ENCODE measurements at regions not wholly inside any gene's neighbourhood (a gene's known extent, or its start where the extent isn't known, plus 50 kb on each side); places are given as distances from the start of the nearest gene placed in this dataset.
"Not testable (repeated sequence)": the region's sequence is repeated elsewhere in the genome, so short reads cannot be mapped to it uniquely, and the experiment has no call there.

DNA sequence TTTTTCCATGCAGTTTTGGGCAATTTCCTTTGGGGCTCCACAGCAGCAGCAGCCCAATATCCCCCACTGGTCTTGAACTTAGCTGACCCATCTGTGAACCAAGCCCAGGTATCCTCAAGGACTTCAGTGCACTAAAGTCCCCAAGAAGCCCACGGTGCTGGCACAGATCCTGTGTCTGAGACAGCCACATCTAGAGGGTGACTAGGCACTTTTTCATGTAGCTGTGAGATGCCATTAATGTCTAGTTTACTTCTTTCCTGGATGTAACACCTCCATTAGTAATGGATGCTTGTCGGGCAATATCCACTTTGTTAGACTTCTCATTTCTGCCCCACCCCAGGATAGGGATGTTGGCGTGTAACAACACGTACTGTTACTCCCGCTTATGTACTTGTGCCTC, 117.9 kb downstream of the GPCPD1 start:
- DNase-seq: no peak

GRCh38 chr20:5491455-5491854, 119.4 kb downstream of the GPCPD1 start:
- no peak for DNase-seq

GRCh38 chr20:5489601-5490000, 121.2 kb downstream of the GPCPD1 start:
- no peak for DNase-seq

DNA sequence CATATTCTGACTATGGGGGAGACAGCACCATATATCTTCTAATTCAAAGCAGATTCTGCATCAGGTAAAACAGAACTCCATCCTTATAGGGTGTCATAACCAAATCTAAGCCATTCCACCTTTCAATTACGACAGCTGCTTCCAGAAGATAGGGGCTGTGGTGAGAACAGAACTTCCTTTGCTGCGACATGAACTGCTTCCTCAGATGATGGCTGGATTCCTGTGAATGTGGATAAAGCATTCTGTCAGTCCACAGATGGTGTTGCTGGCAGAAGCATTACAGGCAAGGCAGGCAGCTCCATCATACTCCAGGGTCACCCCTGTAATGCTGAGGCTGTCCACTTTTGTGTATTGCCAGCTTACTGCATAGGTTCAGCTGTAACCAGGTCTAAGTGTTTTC, 122.0 kb downstream of the GPCPD1 start:
- DNase-seq: no peak

DNA sequence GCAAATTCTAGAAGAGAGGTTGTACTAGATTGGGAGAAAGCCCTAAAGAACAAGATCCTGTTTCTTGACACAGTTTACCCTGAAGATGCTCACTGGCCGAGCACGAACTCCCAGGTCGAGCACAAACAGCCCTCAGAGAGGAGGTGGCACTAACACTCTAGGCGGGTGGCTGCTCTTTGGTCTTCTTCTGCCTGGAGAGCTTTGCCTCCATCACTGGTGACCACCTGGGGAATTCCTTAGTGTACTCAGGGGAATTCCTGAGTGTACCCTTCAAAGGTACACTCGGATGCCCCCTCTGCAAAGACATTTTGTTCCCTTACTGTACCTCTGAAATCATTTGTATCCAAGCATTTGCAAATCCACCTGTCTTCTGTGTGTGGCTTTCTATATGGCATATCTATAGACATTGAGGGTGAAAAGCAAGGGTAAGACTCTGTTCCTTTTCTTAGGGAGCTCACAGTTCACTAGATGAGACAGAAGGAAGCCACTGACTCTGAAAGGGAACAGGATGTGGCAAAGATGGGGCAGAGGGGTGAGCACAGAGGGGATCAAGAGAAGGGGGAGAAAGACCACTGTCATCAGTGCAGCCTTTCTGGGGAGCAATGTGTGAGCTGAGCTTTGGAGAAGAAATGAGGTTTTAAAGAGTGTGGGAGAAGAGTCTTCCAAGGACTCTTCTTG, 124.3 kb downstream of the GPCPD1 start:
- DNase-seq: no peak

GRCh38 chr20:5484926-5485325, 125.9 kb downstream of the GPCPD1 start:
- peak; percentile 9 for DNase-seq

- DNase-seq: no peak
Observed at GRCh38 chr20:5484346-5484745, 126.5 kb downstream of the GPCPD1 start.

DNA sequence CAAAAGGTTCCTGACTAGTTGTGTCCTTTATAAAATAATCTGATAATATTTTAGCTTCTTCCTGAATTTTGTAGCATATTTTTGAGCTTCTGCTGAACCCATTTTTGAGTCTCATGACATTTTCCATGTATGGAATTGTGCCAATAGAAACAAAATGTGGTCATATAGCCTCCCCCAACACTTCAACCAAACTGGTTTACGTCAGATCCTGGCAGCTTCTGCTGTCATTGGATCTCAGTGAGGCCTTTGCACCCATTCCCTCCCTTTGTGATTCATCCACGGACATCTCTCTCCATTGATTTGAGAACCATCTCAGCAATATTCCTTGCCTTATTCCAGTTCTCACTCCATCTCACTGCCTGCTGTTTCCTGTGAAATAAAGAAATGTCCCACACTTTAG, 128.0 kb downstream of the GPCPD1 start:
- no peak for DNase-seq

DNA sequence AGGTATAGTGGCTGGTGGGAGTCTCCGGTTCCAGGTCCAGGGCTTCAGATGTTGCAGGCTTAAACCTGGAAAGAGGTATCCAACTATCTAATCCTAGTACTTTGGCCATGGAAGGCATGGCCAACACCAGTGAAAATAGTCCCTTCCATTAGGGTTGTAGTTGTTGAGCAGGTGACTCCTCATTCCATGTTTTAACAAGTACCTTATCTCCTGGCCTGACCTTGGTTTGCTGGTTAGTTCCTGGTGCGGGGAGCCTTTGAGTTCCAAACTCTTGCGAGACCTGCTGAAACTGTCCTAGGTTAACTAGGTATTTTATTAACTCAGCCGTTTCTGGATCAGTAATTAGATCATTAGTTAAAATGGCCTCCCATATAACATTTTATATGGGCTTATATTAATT, 128.9 kb downstream of the GPCPD1 start:
- no peak for DNase-seq

- no peak for DNase-seq
Observed at GRCh38 chr20:5480824-5481600, 129.8 kb downstream of the GPCPD1 start.

DNA sequence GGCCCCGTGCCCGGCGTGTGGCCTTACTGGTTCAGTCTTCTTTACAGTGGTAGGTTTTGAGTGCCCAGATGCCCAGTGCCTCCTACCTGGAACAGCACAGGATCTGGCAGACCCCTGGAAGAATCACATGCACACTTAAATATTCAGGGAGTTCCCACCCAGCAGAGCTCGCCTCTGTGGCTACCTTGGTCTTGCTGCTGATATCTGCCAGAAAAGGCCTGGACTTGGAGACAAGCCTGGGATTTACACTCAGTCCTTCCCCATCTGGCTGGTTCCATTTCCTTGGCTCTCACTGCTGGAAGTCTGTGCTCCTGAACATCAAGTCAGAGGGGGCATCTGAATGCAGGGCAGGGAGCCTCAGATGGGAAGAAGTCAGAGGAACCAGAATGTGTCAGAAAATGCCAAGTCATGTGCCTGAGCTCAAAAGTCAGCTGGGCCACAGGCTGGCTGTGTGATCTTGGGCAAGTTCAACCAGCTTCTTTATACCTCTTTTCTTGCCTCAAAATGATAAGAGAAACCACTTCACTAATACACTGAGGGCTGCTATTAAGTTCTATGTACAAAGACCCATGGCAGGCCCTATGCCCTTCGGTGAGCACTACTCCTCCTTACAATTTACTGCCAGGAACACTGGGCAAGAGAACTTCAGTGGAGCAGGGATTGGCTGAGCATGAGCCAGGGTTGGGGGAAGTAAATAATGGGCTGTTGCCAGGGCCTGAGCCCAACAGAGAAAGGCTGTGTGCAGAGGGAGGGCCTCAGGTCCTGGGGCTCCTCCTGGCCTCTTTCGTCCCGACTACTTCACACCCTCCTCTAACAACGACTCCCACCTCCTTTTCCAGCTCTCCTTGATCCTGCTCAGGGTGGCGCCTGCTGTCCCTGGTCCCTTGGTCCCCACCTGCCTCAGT, 135.9 kb downstream of the GPCPD1 start:
- DNase-seq: no peak

- DNase-seq: not testable (repeated sequence)
Observed at GRCh38 chr20:5471866-5472265, 138.9 kb downstream of the GPCPD1 start.

DNA sequence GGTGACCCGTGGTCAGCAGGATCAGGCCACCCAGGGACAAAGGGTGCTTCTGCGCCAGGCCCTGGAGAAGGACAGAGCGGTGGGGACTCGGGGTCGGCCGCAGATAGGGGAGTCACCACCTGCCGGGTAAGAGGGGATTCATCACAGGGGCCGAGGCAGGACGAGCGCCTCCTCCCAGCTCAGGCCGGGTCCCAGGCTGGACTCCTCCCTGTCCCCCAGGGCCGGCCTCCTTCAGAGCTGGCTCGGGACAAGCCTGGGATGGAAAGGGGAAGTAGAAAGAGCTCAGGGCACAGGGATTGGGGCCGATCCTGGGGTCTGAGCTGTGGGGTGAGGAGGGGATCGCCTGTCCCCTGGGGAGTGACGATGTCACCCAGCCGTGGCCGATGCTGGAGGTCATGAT, 139.4 kb downstream of the GPCPD1 start:
- no peak for DNase-seq

- no peak for DNase-seq
Observed at GRCh38 chr20:5470943-5471342, 139.9 kb downstream of the GPCPD1 start.

DNA sequence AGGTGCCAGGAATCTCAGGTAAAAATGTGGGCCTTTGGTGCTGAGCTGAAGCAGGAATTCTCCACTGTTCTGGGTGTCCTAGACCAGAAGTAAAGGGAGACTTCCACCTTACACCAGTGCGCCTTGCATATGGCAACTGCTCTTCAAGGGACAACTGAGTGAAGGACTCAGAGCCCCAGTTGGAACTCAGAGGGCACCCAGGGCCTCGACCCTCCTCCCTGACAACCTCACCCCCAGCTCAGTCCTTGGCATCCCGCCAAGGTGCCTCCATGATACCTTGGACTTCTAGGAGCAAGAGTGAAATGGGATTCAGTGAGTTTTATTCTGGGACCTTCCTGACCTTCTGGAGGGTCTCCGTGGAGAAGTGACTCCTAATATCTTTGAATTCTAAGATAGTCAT, 140.3 kb downstream of the GPCPD1 start:
- DNase-seq: no peak

GRCh38 chr20:5469111-5469510, 141.7 kb downstream of the GPCPD1 start:
- DNase-seq: no peak

GRCh38 chr20:5467086-5467485, 143.7 kb downstream of the GPCPD1 start:
- DNase-seq: no peak

- no peak for DNase-seq
Observed at GRCh38 chr20:5465604-5465927, 145.2 kb downstream of the GPCPD1 start.

DNA sequence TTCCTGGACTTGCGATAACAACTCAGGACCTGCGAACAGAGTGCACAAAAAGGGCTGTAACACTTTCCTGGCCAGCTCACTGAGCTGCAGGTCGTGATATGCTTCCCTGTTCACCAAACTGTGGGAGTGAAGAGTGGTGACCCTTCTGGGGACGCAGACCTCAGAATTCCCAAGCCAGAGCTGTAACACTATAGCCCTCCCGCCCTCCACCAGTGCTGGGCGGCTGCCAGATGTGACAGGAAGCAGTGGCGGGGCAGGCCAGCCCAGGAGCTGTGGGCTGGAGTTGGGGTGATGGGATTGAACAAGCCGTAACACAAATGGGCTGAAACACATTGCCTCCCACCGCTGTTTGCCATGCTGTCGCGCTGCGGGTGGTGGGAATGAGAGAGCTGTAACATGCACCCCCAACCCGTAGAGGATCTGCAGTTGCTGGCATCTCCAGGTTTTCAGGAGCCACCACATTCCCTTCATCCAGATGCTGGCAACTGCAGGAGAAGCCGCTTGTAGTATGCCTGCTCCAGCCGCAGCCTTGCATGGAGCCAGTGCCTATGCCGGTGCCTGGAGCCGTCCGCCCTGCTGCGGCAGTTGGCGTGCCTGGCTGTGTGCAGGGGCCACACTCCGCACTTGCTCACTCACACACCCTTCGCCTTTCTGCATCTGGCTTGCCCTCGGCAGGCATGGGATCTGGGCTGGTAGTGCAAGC, 145.8 kb downstream of the GPCPD1 start:
- no peak for DNase-seq

DNA sequence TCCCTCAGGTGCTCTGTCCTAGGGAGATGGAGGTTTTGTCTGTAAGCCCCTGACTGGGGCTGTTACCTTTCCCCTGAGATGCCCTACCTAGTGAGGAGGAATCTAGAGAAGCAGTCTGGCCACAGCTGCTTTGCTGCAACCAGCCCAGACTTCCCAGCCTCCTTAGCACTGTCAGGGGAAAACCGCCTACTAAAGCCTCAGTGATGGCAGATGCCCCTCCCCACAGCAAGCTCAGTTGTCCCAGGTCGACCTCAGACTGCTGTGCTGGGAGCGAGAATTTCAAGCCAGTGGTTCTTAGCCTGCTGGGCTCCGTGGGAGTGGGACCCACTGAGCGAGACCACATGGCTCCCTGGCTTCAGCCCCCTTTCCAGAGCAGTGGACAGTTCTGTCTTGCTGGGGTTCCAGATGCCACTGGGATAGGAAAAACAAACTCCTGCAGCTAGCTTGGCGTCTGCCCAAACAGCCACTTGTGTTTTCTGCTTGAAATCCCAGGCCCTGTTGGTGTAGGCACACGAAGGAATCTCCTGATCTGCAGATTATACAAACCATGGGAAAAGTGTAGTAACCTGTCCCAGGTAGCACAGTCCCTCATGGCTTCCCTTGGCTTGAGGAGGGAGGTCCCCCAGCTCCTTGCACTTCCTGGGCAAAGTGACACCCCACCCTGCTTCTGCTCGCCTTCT, 146.4 kb upstream of the PROKR2 start:
- no peak for DNase-seq

DNA sequence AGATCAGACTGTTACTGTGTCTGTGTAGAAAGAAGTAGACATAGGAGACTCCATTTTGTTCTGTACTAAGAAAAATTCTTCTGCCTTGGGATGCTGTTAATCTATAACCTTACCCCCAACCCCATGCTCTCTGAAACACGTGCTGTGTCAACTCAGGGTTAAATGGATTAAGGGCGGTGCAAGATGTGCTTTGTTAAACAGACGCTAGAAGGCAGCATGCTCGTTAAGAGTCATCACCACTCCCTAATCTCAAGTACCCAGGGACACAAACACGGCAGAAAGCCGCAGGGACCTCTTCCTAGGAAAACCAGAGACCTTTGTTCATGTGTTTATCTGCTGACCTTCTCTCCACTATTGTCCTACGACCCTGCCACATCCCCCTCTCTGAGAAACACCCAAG, 137.0 kb upstream of the PROKR2 start:
- DNase-seq: not testable (repeated sequence)

- DNase-seq: not testable (repeated sequence)
Observed at GRCh38 chr20:5453316-5453715, 136.6 kb upstream of the PROKR2 start.
